HepG2 (cell line): ENCODE measurements at regions not wholly inside any gene's neighbourhood (a gene's known extent, or its start where the extent isn't known, plus 50 kb on each side); places are given as distances from the start of the nearest gene placed in this dataset.

Source experiments
- ATAC-seq: fragments of 200-7000 bp; cut with Tn5 transposase; 3 replicates; pipeline ENCODE4 v1.9.1; 2020; ENCODE audit warnings: mild to moderate bottlenecking, moderate library complexity
- BruUV-seq: library from RNA; stranded (reverse); fragments of 400-500 nt; replicated peaks from 2 replicates; lab custom pipeline; 2021; lab: Mats Ljungman, UMichigan
- CTCF ChIA-PET: fragments of 300-600 bp; formaldehyde crosslinking; extraction: SDS; loops from one replicate; lab custom pipeline; 2021; ENCODE audit warnings: low total read pairs, inconsistent platforms, low intra/inter-chr PET ratio; lab: Yijun Ruan, JAX
- POLR2A ChIA-PET: fragments of 350-600 bp; sonication (Branson Sonifier 250); formaldehyde crosslinking; loops from one replicate; lab custom pipeline; 2020; ENCODE audit warnings: antibody characterized with exemption, inconsistent platforms; lab: Yijun Ruan, JAX
- DNase-seq: peaks from one replicate; pipeline ENCODE4 v3.0.0-alpha.2; 2015; ENCODE audit warnings: low spot score
- FAIRE-seq: peaks from 3 replicates; lab custom pipeline; 2011; peaks lifted over from hg19 to GRCh38; lab: Jason Lieb, UNC
- H2AFZ ChIP-seq: one replicate; pipeline ENCODE4 v1.6.1; 2011; ENCODE audit warnings: low read length, inconsistent platforms
- H3K27ac ChIP-seq: fragments of 300-600 bp; 3 replicates; pipeline ENCODE4 v1.8.0; 2011; ENCODE audit warnings: mixed run types, mild to moderate bottlenecking, mixed read lengths, low read length, inconsistent platforms; ENCODE audit not compliant: insufficient read depth; ENCODE audit errors: extremely low read length
- H3K27me3 ChIP-seq, 2 experiments: fragments of 200-600 bp in 1 of 2; 2 replicates in 1 of 2; 3 replicates in 1 of 2; pipeline versions ENCODE4 v1.6.0 to v1.8.0; 2011; ENCODE audit warnings: low read length in 2 of 2, mild to moderate bottlenecking in 2 of 2, moderate library complexity in 2 of 2, inconsistent platforms in 1 of 2; ENCODE audit not compliant: insufficient read depth in 2 of 2, control insufficient read depth in 1 of 2
- H3K36me3 ChIP-seq, 2 experiments: fragments of 200-600 bp in 1 of 2; replicated peaks in 1 of 2; 2 replicates in 1 of 2; 3 replicates in 1 of 2; pipeline versions ENCODE4 v1.5.1 to v1.8.0; 2011; ENCODE audit warnings: low read length in 2 of 2, inconsistent platforms in 1 of 2; ENCODE audit not compliant: insufficient read depth in 2 of 2, control insufficient read depth in 1 of 2
- H3K4me1 ChIP-seq: 2 replicates; pipeline ENCODE4 v1.5.1; 2012; ENCODE audit warnings: low read length, inconsistent platforms; ENCODE audit not compliant: insufficient read depth
- H3K4me2 ChIP-seq: 2 replicates; pipeline ENCODE4 v1.6.0; 2011; ENCODE audit warnings: low read depth, low read length, inconsistent platforms
- H3K4me3 ChIP-seq, 3 experiments: fragments of 200-600 bp in 1 of 3; sonication (generic), shearing (Covaris generic) in 1 of 3; replicated peaks in 1 of 3; 2 replicates each; pipeline ENCODE4 v1.5.1; 2011 to 2016; ENCODE audit warnings: low read length in 3 of 3, inconsistent platforms in 2 of 3, low read depth in 2 of 3, mild to moderate bottlenecking in 2 of 3, control low read depth in 1 of 3, mixed read lengths in 1 of 3; ENCODE audit not compliant: insufficient read depth in 1 of 3
- H3K79me2 ChIP-seq: one replicate; pipeline ENCODE4 v1.6.1; 2011; ENCODE audit warnings: low read length, inconsistent platforms; ENCODE audit not compliant: insufficient read depth
- H3K9ac ChIP-seq: 2 replicates; pipeline ENCODE4 v1.6.0; 2011; ENCODE audit warnings: mild to moderate bottlenecking, low read depth, low read length, inconsistent platforms; ENCODE audit not compliant: insufficient read depth
- H3K9me3 ChIP-seq: 2 replicates; pipeline ENCODE4 v1.5.1; 2012; ENCODE audit warnings: mild to moderate bottlenecking, low read length
- H4K20me1 ChIP-seq: 2 replicates; pipeline ENCODE4 v1.6.0; 2011; ENCODE audit warnings: inconsistent platforms, mild to moderate bottlenecking, low read length, moderate library complexity; ENCODE audit not compliant: insufficient read depth
- GZF1 ChIP-seq: sonication (generic); formaldehyde crosslinking; IDR thresholded peaks from 2 replicates; pipeline ENCODE4 v1.5.1; 2020; ENCODE audit warnings: mild to moderate bottlenecking, missing genetic modification reagents
- KIAA2018 ChIP-seq: sonication (generic); formaldehyde crosslinking; IDR thresholded peaks from 2 replicates; pipeline ENCODE4 v1.5.0; 2020; ENCODE audit warnings: mild to moderate bottlenecking, missing genetic modification reagents, borderline replicate concordance
- MEIS1 ChIP-seq: sonication (generic); formaldehyde crosslinking; IDR thresholded peaks from 2 replicates; pipeline ENCODE4 v1.9.0; 2021; ENCODE audit warnings: mild to moderate bottlenecking, missing genetic modification reagents, moderate library complexity, borderline replicate concordance
- NFAT5 ChIP-seq: sonication (generic); formaldehyde crosslinking; IDR thresholded peaks from 2 replicates; pipeline ENCODE4 v1.4.0; 2020; ENCODE audit warnings: missing genetic modification reagents
- SMC3 ChIP-seq: IDR thresholded peaks from 2 replicates; pipeline ENCODE4 v1.6.1; 2011; ENCODE audit warnings: low read length, improper control_type of control experiment
- STAG1 ChIP-seq: sonication (generic); formaldehyde crosslinking; IDR thresholded peaks from 2 replicates; pipeline ENCODE4 v1.4.0; 2020; ENCODE audit warnings: missing genetic modification reagents
- ZMYM2 ChIP-seq: sonication (generic); formaldehyde crosslinking; IDR thresholded peaks from 2 replicates; pipeline ENCODE4 v1.8.0; 2022; ENCODE audit warnings: mild to moderate bottlenecking, missing genetic modification reagents
- ZNF121 ChIP-seq: sonication (generic); formaldehyde crosslinking; IDR thresholded peaks from 2 replicates; pipeline ENCODE4 v1.5.0; 2020; ENCODE audit warnings: mild to moderate bottlenecking, missing genetic modification reagents
- WGBS: methylation state at CpG from one replicate; pipeline ENCODE4 v1.1.6; 2017; ENCODE audit warnings: low lambda C conversion rate; 5-methylcytosine and 5-hydroxymethylcytosine counted together
- in situ Hi-C: cut with HindIII; loops from 2 replicates; pipeline ENCODE4 v1.10.0; 2017; ENCODE audit warnings: low pct_unique_long_range_greater_than_20kb; ENCODE audit not compliant: extremely low pct_ligation_motif_present
- intact Hi-C: fragments of 100-400 bp; cut with micrococcal nuclease; formaldehyde crosslinking; loops from one replicate; pipeline ENCODE4 v1.10.0; 2022; ENCODE audit not compliant: unreplicated experiment
- TF ChIP-seq, protein P1 (sequence below): sonication (generic); formaldehyde crosslinking; IDR thresholded peaks from 2 replicates; pipeline ENCODE4 v1.5.0; 2020; ENCODE audit warnings: mild to moderate bottlenecking, missing genetic modification reagents, moderate library complexity

DNA sequence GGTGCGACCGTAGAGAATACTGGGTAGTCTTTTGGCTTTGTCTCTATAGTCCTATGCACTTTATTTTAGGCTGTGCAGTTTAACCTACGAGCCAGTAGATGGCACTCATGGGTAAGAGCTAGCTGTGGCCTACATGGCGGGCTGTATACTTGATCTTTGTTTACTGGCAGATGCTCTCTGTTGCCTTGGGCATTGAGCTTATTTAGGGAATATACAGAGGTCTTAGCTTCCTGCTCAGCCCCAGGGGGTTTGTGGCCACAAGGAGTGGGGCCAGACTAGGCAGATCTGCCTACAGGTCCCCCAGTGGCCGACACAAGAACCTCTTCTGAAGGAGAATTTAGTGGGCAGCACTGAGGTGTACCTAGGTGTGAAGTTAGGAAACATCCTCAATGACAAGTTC is 227.6 kb upstream of the HDX start:
- TF ChIP-seq GZF1 (CRISPR knock-in tag) (no peak), MEIS1 (no peak), STAG1 (CRISPR knock-in tag) (peak; percentile 57), KIAA2018 (CRISPR knock-in tag) (no peak), SMC3 (peak; percentile 29; the same call in 1 of the 2 replicates), ZMYM2 (CRISPR knock-in tag) (no peak), ZNF121 (no peak), NFAT5 (no peak)
- TF ChIP-seq, protein P1, sequence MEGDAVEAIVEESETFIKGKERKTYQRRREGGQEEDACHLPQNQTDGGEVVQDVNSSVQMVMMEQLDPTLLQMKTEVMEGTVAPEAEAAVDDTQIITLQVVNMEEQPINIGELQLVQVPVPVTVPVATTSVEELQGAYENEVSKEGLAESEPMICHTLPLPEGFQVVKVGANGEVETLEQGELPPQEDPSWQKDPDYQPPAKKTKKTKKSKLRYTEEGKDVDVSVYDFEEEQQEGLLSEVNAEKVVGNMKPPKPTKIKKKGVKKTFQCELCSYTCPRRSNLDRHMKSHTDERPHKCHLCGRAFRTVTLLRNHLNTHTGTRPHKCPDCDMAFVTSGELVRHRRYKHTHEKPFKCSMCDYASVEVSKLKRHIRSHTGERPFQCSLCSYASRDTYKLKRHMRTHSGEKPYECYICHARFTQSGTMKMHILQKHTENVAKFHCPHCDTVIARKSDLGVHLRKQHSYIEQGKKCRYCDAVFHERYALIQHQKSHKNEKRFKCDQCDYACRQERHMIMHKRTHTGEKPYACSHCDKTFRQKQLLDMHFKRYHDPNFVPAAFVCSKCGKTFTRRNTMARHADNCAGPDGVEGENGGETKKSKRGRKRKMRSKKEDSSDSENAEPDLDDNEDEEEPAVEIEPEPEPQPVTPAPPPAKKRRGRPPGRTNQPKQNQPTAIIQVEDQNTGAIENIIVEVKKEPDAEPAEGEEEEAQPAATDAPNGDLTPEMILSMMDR, result peak; percentile 70
- H3K4me3 ChIP-seq, result no peak overlapping the region
- H3K27ac ChIP-seq, result no peak overlapping the region
- no TSS peak for BruUV-seq
- H4K20me1 ChIP-seq, result no peaks in the 10 kb centered on the region
- FAIRE-seq (peak; percentile 23), ATAC-seq (peak; percentile 97), DNase-seq (peak; percentile 5)
- H3K9me3 ChIP-seq, result no peaks in the 10 kb centered on the region
- H3K27me3 ChIP-seq, result no peaks in the 10 kb centered on the region
- 1% methylated on average over 4 of the region's 5 CpGs for WGBS
- in situ Hi-C loops, result loop anchor here (25.0 kb wide), 1 partner anchor 182 kb away; no protein-coding TSS in a partner anchor
- no peak overlapping the region for H2AFZ ChIP-seq
- H3K36me3 ChIP-seq, result no peaks in the 10 kb centered on the region
- H3K4me1 ChIP-seq, result no peaks in the 10 kb centered on the region
- intact Hi-C loops, result loop anchor here (1.0 to 2.0 kb wide), 2 partner anchors 177 to 323 kb away; no protein-coding TSS in a partner anchor
- ChIA-PET CTCF (interaction anchor here (1.4 kb wide), 1 partner anchor 178 kb away, joined by 6 read pairs; no protein-coding TSS in a partner anchor), POLR2A (no interaction called here)
- H3K9ac ChIP-seq, result no peak overlapping the region
- H3K4me2 ChIP-seq, result 0 out of 2 replicates have a peak overlapping the region, but pooled peaks have one; percentile 36
- H3K79me2 ChIP-seq, result no peaks in the 10 kb centered on the region
